EH (cell line): ENCODE measurements at regions not wholly inside any gene's neighbourhood (a gene's known extent, or its start where the extent isn't known, plus 50 kb on each side); places are given as distances from the start of the nearest gene placed in this dataset.

ENCODE experiments used
- DNase-seq: peaks from one replicate; pipeline ENCODE4 v3.0.0-alpha.2; 2015; ENCODE audit warnings: low read depth

DNA sequence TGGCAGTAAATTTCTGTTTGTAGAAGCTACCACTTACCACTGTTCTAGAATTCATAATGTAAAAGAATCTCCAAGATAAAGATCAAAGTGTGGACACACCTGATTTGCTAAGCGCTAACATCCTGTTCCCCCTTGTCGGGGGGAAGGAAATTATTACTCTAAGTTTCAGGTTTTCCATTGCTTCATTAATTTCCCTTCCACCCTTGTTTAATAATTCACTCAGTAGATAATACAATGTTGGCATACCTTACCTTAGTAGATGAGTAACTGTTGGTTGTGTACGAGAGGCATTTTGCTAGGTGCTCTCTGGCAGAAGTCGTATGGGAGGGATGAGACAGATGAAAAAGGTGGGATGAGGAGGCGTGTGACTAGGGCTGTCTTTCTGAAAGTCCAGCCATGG is 641.2 kb upstream of the ARRDC4 start:
- no peak for DNase-seq

DNA sequence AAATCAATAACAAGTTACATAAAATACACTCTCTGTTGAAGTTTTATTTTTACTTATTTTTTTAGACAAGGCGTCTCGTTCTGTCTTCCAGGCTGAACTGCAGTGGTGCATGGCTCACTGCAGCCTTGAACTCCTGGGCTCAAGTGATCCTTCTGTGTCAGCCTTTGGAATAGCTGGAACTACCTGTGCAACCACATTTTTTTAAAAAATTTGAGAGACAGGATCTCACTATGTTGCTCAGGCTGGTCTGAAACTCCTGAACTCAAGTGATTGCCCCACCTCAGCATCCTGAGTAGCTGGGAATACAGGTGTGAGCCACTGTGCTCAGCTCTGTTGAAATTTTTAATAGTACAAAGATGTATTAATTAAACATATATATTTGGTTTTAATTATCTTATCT is 614.3 kb upstream of the ARRDC4 start:
- no peak for DNase-seq

DNA sequence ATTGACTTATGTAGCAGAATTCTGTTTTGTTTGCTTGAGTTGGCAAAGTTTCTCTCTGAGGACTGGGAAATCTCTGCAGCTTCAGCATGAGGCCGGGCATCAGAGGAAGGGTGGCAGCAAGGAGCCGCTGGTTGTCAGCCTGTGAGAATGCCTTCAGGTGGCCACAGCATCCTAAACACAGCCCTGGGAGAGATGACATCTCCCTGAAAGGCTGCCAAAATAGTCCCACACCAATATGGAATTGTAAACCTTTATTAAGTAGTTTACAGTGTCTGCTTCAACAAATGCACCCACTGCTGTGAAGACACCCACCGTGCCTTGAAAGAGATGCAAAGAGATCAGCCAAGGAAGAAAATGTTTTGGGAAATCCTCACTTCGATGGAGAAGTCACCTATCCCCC is 609.7 kb upstream of the ARRDC4 start:
- no peak for DNase-seq

DNA sequence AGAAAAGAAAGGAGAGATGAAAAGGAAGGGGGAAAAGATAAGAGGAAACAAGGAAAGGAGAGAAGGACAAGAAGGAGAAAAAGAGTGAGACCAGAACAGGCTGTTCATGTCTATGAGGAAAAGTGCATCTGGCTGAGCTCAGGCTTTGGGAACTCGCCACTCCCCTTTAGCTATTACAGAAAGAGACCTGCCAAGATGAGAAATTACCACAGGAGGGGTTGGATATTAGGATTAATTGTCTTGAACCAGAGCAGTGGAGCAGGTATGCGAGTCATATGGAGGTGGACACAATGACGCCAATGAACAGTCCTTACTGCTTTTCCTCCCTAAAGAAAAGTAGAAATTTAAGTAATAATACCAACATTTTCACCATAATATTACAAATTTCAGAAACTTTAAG is 577.0 kb upstream of the ARRDC4 start:
- DNase-seq, result no peak

DNA sequence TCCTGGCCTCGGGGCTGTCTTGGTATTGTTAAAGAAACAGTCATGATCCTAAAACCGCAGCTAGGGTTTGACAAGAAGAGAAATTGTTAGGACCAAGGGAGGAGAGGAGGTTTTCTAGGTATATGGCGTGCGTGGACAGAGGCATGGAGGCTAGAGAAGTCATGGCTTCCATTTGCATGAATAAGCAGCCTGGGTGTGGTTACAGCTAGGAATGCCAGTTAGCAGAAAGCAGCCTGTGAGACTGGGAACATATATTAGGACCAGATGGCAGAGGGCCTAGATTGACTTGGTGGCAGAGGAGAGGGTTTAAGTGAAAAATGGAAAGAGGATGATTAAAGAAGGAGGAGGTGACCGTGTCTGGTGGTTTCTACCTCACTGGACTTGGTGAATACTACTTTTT is 573.6 kb upstream of the ARRDC4 start:
- no peak for DNase-seq

DNA sequence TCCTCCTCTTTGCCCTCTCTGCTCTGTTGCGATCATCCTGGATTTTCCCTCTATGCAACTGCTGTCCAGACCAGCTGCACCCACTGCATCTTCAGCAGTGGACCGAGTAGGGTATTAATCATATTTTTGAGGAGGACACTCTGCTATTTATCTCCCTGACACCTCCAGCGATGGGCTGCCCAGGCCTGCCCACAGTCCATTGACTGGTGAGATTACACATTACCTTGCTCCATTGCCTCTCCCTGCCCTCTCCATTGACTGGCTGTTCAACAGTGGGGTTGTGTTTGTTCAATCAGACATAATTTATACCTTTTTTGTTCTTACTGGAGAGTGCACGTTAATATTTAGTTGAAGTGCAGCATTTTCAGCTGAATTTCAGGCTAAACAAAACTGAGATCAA is 559.3 kb upstream of the ARRDC4 start:
- DNase-seq, result no peak

DNA sequence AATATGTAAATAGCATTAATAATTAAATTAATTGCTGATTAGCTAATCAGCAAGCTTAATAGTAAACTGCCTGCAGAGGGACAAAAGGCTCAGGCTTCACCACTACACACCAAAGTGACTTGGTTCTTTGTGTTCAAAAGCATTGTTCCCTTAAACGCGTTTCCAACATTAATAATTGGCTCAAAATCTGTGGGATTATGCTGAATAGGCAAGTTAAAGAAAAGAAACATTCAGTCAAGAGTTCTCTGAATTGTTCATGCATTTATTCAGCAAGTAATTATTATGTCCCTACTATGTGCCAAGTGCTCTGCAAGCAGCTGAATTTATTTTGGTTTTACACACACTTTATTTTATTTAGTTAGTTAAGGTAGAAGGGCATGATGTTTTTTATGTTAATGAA is 558.5 kb upstream of the ARRDC4 start:
- DNase-seq, result no peak

DNA sequence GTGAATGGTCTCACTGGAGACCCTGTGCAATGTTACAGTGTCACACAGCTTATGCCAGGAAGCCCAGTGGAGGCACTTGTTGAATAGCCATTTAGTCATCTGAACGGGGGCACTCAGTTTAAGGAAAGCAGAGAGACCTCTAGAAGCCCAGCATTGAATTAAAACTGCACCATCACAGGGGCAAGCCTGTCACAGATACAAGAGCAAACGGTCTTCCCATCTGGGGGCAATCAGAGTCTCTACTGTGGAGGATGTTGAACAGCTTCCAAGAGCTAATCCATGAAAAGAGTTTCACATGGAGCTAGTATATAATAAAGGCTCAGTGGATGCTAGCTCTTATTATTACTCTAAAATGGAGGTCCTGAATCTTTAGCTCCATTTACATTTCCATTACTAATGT is 553.7 kb upstream of the ARRDC4 start:
- no peak for DNase-seq

DNA sequence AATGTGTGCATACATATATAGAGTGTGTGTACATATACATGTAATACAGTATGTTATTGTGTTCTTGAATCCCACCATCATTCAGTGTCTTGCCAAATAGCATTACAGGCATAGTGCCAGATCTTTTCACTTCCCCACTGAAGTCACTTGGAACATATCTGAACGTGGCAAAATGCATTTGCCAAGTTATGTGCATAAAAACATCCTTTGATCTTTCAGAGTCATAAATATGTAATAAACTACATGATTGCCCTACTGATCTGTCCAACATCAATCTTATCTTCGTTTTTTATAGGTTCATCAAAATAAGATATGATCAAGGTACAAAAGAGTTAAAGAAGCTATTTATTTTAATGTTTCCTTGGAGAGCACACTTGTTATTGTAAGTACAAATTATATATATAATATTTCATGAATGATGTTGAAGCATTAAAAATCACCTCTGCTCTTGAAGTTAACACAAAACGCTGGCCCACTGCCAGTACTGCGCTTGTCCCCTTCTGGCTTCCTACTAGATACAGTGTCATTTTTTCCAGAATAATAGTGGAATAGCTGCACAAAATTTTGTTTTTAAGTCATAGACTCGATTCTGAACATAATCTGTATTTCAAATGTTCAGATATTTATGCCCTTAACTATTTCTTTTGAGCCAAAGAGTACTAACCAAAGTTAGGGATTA is 549.5 kb upstream of the ARRDC4 start:
- no peak for DNase-seq

DNA sequence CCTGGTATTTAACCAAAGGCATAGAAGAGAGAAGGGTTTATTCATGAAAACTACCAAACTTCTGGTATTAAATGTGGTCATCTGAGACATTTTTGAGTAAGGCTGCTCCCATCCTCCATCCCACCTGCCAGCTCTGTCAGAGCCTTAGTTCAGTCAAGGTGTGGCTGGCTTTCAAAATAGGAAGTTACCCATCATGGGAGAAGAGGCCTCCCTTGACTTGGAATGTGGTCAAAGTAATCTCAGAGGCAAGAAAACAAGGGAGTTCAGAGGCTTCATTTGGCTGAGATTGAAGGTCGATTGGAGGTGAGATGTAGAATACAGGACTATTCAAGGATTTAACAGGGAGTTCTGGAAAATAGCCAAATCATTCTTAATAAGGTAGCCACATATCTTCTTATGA is 540.4 kb upstream of the ARRDC4 start:
- no peak for DNase-seq

DNA sequence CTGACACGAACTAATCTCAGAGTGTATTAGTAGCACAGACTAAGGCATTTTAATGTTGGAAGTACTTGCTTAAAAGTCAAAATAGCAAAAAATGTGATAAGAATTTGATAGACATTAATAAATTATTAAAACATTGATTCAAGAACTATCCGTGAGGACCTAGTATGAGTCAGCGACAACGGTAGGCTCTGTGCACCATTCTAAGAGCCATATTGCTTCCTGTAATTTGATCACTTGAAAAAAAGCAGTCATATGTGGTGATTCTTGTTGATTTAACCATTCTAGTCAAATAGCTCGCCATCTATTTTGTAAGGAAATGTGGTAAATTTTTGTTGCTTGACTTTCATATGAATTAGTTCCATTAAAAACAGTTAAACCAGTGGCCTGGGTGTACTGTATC is 534.9 kb upstream of the ARRDC4 start:
- DNase-seq, result no peak

DNA sequence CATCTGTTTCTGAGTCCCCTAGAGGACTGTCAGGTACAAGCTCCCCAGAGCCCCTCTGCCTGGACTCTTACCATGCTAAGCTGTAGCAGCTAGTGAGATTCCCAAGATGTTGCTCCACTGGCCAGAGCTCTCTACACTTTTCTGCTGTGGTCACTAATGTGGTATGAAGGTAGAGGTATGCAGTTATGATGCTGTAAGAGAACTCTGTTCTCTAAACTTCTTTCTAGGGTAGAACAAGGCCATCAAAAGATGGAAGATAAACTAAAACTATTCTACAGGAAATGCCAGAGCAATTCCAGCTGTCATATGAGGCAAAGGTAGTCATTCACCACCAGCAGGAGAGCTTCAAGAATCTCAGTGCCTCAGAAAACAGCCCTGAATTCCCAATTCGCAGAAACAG is 517.4 kb upstream of the ARRDC4 start:
- no peak for DNase-seq

DNA sequence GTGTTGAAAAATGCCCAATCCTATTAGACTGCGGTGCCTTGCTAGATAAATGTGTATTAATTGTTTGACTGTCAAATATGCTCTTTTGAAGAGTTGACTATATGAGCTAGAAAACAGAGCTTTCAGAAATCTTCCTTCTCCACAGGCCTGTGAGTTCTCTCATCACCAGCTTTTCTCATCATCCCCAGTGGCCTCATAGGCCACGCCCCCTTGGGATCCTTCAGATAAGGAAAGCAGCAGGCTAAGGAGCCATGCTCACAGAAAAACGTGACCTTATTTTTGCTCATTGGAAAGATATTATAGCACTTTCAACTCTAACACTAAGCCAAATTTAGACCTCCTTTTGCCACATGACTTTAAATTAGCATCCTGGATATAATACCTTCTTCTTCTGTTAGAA is 514.4 kb upstream of the ARRDC4 start:
- DNase-seq, result no peak

DNA sequence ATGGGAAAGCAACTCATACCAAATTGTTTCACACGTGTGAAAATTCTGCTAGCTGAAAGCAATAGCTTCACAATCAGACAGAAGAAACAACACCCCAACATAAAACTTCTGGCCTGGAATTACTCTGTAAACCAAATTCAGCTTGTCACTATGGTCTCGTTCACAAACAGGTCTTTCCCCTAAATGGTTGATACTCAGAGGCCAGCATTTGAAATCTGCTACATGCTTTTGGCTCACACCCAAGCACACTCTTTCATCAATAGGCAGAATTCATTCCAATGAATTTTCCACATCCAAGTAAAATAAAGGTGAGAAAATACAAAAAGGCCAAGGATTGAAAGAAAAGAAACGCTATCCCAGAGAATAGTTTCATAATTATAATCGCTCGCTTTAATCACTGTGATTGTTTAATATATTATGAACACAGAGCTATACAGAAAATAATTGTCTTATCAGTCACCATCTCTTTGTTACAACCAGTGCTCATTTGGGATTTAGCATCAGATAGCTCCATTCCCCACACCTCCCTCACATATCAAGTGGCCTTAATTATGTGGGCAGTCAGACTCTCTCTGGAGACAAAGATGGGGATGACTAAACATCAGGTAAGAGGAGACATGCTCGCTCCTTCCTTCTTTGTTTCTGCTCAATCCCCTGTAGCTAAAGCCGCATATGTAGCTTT is 503.8 kb upstream of the ARRDC4 start:
- DNase-seq, result no peak

DNA sequence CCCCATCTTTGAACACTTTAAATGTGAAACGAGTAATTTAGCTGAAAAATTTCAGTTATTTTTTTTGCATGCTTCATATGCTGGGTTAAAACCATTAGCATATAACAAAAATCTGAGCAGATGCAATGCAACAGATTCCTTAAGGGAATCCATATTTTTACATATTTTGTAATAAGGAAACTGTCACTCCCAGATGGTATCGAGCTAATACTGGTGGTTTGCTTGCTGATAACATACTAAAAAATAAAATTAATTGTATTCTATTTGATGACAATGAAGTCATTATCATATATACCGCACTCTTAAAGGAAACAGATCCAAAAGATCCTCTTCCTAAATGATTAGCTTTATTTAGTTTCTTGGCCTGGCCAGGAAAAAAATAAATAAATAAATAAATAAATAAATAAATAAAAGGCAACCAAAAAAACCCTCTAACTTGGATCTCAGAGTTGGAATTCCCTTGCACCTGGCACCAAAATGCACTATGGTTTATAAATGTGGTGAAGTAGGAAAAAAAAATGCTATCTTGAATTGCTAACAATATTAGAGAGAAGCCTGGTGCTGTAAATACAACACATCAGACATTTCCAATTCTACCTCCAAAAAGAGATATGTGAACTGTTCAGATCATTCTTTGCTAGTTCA is 503.2 kb upstream of the ARRDC4 start:
- DNase-seq, result no peak

DNA sequence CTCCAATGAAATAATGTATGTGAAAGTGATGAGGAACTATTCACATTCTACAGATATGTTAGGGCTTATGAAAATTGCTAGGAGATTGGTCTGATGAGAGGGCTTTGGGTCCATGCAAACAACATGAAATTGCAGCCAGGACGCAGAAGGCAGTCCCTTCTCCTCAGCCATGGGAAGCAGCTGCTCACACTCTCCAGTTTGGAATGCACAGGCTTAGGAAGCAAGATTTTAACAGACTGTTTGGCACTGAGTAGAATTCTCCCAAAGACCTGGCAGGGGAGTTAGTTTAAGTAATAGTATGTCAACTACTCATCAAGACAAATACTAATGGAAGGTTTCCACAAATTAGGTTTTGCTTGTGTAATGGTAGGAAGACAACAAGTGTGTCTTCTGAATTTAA is 500.7 kb upstream of the ARRDC4 start:
- DNase-seq, result no peak

DNA sequence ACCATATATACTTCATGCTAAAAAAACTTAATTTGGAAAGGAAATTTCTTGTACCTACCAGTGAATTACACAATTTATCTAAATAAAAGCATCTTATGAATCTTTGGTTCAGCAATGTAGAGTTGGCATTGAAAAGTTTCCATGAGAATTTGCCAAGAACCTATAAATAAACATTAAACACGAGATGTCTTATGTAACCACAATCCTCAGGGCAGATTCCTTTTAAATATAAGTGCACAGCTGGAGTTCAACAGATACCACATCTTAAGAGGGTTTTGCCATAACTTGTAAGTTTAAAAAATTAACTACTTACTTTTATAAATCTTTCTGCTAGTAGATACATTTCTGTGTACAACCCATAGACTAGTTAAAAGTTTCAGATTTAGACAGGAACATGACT is 499.3 kb upstream of the ARRDC4 start:
- DNase-seq, result no peak

DNA sequence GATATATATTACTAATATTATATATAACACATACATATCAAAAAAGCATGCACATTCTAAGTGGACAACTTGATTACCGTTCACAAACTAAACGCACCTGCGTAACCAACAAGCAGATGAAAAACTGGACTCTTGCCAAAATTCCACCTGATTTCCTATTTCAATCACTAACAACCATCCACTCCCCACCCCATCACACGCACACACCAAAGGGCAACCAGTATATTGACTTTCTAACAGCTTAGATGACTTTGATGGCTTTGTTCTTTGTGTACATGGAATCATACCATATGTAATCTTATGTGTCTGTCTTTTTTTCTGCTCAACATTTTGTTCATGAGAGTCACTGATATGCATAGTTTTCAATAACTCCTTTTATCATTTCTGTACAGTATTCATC is 496.8 kb upstream of the ARRDC4 start:
- DNase-seq, result no peak

DNA sequence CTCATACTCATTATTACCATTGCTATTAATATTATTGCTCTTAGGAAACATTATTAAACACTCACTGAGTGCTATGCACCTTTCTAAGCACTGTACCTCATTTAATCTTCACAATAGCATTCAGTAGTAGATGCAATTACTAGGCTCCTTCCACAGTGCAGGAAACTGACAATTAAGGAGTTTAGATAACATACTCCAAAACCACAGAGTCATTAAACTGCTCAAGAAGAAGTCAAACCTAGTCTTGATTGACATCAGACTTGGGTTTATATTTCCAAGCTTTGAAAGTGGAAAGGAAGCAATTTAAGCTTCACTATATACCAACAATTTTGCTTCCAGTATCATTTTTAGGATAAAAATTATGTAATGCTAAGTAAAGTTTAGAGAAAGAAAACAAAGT is 490.1 kb upstream of the ARRDC4 start:
- DNase-seq, result no peak

DNA sequence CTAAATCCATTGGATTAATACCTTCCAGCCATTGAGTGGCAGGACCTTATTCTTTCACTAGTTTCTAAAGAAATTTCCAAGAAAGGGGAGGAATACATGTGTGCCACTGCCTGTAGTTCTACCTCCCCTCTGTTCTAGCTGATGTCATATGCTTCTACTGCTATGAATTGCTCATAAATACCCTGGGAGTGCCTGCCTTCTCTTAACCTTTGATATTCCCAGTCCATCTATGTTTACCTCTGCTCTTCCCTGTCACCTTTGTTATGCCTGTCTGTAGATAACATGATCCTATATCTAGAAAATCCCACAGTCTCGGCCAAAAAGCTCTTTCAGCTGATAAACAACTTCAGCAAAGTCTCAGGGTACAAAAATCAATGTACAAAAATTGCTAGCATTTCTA is 486.9 kb upstream of the ARRDC4 start:
- DNase-seq, result no peak

DNA sequence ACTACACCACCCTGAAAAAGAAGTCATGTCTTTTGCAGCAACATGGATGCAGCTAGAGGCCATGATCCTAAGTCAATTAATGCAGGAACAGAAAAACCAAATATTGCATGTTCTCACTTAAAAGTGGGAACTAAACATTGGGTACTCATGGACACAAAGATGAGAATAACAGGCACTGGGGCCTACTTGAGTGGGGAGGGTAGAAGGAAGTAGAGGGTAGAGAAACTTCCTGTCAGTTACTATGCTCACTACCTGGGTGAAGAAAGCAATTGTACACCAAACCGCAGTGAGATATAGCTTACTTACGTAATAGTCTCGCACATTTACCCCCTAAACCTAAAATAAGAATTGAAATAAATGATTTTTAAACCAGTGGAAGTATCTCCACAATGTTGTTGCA is 480.5 kb upstream of the ARRDC4 start:
- DNase-seq, result no peak

DNA sequence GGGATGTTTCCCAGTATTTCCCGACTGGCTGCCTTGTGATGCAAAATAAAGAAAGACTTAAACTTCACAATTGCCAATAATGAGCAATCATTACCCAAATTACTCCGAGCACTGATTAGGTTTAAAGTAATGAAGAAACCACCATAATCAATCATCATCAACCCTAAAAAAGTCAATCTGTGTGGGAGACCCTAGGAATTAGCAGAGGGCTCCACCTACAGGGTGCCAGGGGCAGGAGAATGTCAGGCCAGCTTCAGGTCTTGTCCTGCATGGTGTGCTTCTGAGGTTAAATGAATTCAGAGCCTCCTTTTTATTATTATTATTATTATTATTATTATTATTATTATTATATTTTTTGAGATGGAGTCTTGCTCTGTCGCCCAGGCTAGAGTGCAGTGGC is 478.0 kb upstream of the ARRDC4 start:
- DNase-seq, result no peak

DNA sequence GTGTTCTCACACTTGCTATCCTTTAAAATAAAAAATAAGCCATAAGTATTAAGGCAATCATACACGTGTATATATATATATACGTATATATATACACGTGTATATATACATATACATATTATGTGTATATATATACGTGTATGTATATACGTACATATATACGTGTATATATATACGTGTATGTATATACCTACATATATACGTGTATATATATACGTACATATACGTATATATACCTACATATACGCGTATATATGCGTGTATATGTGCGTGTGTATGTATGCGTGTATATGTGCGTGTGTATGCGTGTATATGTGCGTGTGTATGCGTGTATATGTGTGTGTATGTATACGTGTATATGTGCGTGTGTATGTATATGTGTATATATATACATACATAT is 477.3 kb upstream of the ARRDC4 start:
- DNase-seq, result no peak

DNA sequence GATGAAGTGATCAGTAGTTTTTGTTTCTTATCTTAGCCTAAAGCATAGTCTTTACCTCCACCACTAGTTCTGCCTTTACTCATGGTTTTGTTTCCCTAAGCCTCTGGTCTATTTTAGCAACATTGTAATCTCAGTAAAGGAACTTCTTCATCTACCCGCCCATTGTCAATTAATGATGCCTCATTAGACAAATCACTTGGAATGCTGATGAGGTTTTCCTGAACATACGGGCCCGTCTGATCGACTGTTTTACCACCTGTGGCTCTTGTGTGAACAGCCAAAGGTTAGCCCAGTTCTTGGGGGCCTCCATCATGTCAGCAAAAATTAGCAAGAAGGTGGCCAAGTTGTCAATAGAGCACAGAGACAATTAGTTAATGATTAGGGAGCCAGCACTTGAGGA is 470.1 kb upstream of the ARRDC4 start:
- no peak for DNase-seq
